GM23248 (cell line): ENCODE measurements at regions not wholly inside any gene's neighbourhood (a gene's known extent, or its start where the extent isn't known, plus 50 kb on each side); places are given as distances from the start of the nearest gene placed in this dataset.

Experiments used
- DNase-seq: peaks from one replicate; pipeline ENCODE4 v3.0.0-alpha.2; 2015
- H2AFZ ChIP-seq: fragments of 200-600 bp; sonication (generic); 2 replicates; pipeline ENCODE4 v1.6.1; 2016; ENCODE audit warnings: antibody characterized with exemption
- H3F3A ChIP-seq: fragments of 200-600 bp; sonication (generic); 2 replicates; pipeline ENCODE4 v1.6.1; 2016; ENCODE audit warnings: mild to moderate bottlenecking, antibody characterized with exemption, mixed run types; ENCODE audit not compliant: insufficient read depth
- H3K27ac ChIP-seq: fragments of 200-600 bp; sonication (generic); 2 replicates; pipeline ENCODE4 v1.5.1; 2016; ENCODE audit warnings: mild to moderate bottlenecking
- H3K27me3 ChIP-seq: fragments of 200-600 bp; sonication (generic); replicated peaks from 2 replicates; pipeline ENCODE4 v1.6.1; 2016; ENCODE audit warnings: mild to moderate bottlenecking; ENCODE audit not compliant: insufficient read depth
- H3K36me3 ChIP-seq: fragments of 200-600 bp; sonication (generic); 2 replicates; pipeline ENCODE4 v1.6.1; 2016; ENCODE audit warnings: low read depth, mild to moderate bottlenecking
- H3K4me1 ChIP-seq: fragments of 200-600 bp; sonication (generic); 2 replicates; pipeline ENCODE4 v1.6.1; 2016; ENCODE audit warnings: mild to moderate bottlenecking; ENCODE audit not compliant: insufficient read depth
- H3K4me2 ChIP-seq: fragments of 200-600 bp; sonication (generic); one replicate; pipeline ENCODE4 v1.6.1; 2016; ENCODE audit warnings: mild to moderate bottlenecking; ENCODE audit not compliant: unreplicated experiment
- H3K4me3 ChIP-seq: fragments of 200-600 bp; sonication (generic); 2 replicates; pipeline ENCODE4 v1.5.1; 2016; ENCODE audit warnings: mild to moderate bottlenecking
- H3K79me2 ChIP-seq: fragments of 200-600 bp; sonication (generic); 2 replicates; pipeline ENCODE4 v1.6.1; 2016; ENCODE audit warnings: mild to moderate bottlenecking; ENCODE audit not compliant: insufficient read depth
- H3K9ac ChIP-seq: fragments of 200-600 bp; sonication (generic); 2 replicates; pipeline ENCODE4 v1.6.1; 2016; ENCODE audit warnings: mild to moderate bottlenecking
- H3K9me2 ChIP-seq: fragments of 200-600 bp; sonication (generic); 2 replicates; pipeline ENCODE4 v1.6.1; 2016; ENCODE audit warnings: mixed run types, mild to moderate bottlenecking, moderate library complexity; ENCODE audit not compliant: insufficient read depth
- H3K9me3 ChIP-seq: fragments of 200-600 bp; sonication (generic); one replicate; pipeline ENCODE4 v1.6.1; 2017; ENCODE audit warnings: low read depth
- H4K20me1 ChIP-seq: fragments of 200-600 bp; sonication (generic); 2 replicates; pipeline ENCODE4 v1.6.0; 2016; ENCODE audit not compliant: insufficient read depth
- EZH2 ChIP-seq: fragments of 200-600 bp; sonication (generic); IDR thresholded peaks from 2 replicates; pipeline ENCODE4 v1.6.1; 2018; ENCODE audit warnings: antibody characterized with exemption, mild to moderate bottlenecking; ENCODE audit not compliant: insufficient read depth, poor library complexity, severe bottlenecking
- EZH2phosphoT487 ChIP-seq: fragments of 200-600 bp; sonication (generic); IDR thresholded peaks from 2 replicates; pipeline ENCODE4 v1.6.1; 2018; ENCODE audit warnings: antibody characterized with exemption, moderate library complexity, mild to moderate bottlenecking, low read depth; ENCODE audit not compliant: insufficient read depth
- WGBS, 2 experiments: methylation state at CpG; one replicate each; pipeline ENCODE4 v1.1.6; 2015 to 2017; ENCODE audit warnings: low lambda C conversion rate in 2 of 2, low coverage in 1 of 2; ENCODE audit errors: missing lambda C conversion rate in 2 of 2; 5-methylcytosine and 5-hydroxymethylcytosine counted together
- in situ Hi-C: fragments of 300-500 bp; cut with MboI; formaldehyde crosslinking; loops from 2 replicates; pipeline ENCODE4 v1.15.0; 2020

GRCh38 chr2:129760669-129761068 is 218.8 kb upstream of the RAB6C start:
- in situ Hi-C loops, result no loop called here

DNA sequence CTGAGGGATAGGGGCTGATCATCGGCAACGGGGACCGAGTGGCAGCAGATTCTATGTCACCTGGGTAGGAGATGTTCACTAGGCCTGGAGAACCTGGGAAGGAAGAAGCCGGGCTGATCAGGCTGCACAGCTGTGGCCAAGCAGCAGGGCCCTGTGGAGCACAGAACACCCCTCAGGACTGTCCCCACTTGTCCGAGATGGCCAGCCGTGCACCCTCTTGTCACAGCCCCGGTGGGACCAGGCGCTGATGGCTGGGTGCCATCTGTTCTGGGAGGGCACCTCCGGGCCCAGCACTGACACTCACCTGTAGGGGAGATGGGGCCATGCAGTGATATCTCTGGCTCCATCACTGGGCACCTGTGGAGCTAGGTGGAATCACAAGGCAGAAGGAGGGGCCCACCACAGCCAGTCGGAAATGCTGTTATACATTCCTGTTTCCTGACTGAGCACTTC is 217.9 kb upstream of the RAB6C start:
- Histone ChIP-seq H3F3A (no peaks in the 10 kb centered on the region), H3K9me3 (no peaks in the 10 kb centered on the region), H3K4me1 (peaks cover 9% of the 10 kb centered on the region; the same call in 1 of the 2 replicates), H3K9me2 (no peaks in the 10 kb centered on the region), H3K9ac (no peak overlapping the region), H3K36me3 (no peaks in the 10 kb centered on the region), H3K4me2 (no peak overlapping the region), H3K79me2 (no peaks in the 10 kb centered on the region), H3K27me3 (no peaks in the 10 kb centered on the region), H3K27ac (no peak overlapping the region), H4K20me1 (no peaks in the 10 kb centered on the region), H2AFZ (no peak overlapping the region), H3K4me3 (no peak overlapping the region)
- TF ChIP-seq EZH2 (no peak), EZH2phosphoT487 (no peak)
- DNase-seq, result no peak
- in situ Hi-C loops, result no loop called here
- 86 to 87% methylated on average over 10 of the region's 10 CpGs for WGBS, 2 experiments

More at GRCh38 chr2:129760669-129761068, 218.8 kb upstream of the RAB6C start:
- Histone ChIP-seq H3K36me3 (no peaks in the 10 kb centered on the region), H3K27me3 (no peaks in the 10 kb centered on the region), H3K9me3 (no peaks in the 10 kb centered on the region), H3K4me1 (0 out of 2 replicates have a peak, but pooled peaks cover under 1% of the 10 kb centered on the region), H3K4me3 (no peak overlapping the region), H3K9ac (no peak overlapping the region), H3F3A (no peaks in the 10 kb centered on the region), H3K4me2 (no peak overlapping the region), H2AFZ (no peak overlapping the region), H3K79me2 (no peaks in the 10 kb centered on the region), H3K9me2 (no peaks in the 10 kb centered on the region), H3K27ac (no peak overlapping the region), H4K20me1 (no peaks in the 10 kb centered on the region)
- no peak for DNase-seq
- TF ChIP-seq EZH2phosphoT487 (no peak), EZH2 (no peak)
- WGBS, 2 experiments, result 91% methylated on average over 7 of the region's 7 CpGs

DNA sequence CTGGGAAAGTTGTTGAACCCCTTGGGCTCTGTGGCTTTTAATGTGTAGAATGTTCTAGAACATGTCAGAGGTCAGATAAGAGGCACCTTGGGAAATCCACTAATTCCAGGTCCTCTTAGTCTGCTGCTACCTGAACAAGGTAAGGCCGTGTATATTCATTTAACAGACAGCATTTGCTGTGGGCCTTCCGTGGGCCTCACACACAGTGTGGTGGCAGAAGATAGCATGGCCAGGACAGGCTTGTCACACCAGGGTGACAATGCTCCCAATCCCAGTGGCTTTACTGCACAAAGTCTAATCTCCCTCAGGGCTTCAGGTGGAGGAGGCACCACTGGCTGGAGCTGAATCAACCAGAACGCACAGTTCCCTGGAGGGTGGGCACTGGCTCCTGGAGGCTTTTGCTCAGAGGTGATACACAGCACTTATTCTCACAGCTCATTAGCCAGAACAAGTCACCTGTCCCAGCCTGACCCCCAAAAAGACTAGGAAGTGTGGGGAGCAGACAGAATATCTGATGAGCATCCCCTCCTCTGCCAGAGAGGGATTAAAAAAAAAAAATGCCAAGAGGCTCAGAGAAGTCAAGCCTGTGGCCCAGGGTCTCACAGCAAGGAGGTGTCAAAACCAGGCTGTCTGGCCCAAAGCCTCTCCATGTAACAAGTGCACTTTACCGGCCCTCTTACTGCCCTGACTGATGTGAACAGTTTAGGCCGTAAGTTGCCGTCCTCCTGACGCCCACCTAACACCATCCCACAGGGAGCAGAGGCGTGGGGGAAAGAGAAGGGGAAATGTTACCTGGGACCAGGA is 216.9 kb upstream of the RAB6C start:
- Histone ChIP-seq H3K27me3 (no peaks in the 10 kb centered on the region), H3F3A (no peaks in the 10 kb centered on the region), H3K4me2 (no peak overlapping the region), H3K9me2 (no peaks in the 10 kb centered on the region), H3K79me2 (no peaks in the 10 kb centered on the region), H3K9ac (no peak overlapping the region), H2AFZ (no peak overlapping the region), H3K4me1 (peaks cover 10% of the 10 kb centered on the region; the same call in 1 of the 2 replicates), H3K27ac (no peak overlapping the region), H4K20me1 (no peaks in the 10 kb centered on the region), H3K4me3 (no peak overlapping the region), H3K36me3 (no peaks in the 10 kb centered on the region), H3K9me3 (no peaks in the 10 kb centered on the region)
- 78 to 82% methylated on average over 8 of the region's 8 CpGs for WGBS, 2 experiments
- in situ Hi-C loops, result no loop called here
- DNase-seq, result no peak
- TF ChIP-seq EZH2phosphoT487 (no peak), EZH2 (no peak)

DNA sequence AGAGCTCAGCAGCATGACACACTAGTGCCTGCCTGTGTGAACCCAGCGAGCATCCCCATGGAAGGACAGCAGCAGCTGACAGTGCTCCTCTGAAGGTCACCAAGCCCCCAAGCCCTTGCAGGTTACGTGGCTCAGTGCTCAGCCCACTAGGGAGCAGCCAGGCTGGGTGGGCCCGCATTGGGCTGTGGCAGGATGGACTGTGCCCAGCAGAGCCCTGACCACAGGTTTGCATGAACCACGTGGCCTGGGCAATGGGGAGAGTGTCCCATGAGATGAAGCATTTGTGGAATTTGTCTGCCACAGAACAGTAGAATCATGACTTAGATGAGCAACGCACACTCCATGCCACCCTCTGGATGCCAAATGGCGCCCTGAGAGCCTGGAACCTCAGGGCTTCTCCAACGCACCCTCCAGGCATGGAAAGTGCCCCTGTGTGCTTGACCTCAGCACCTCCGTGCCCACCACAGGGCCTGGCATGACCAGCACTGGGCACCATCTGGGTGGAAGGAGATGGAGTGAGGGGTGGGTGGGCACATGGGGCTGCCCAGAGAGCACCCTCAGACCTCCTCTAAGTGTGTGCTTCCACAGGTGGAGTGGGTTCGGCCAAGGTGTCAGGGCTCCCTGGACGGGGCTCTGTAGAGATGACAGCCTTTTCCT is 216.1 kb upstream of the RAB6C start:
- H3K4me2 ChIP-seq, result no peak overlapping the region
- no peak overlapping the region for H3K9ac ChIP-seq
- no peaks in the 10 kb centered on the region for H3K79me2 ChIP-seq
- no peaks in the 10 kb centered on the region for H3K9me2 ChIP-seq
- no peaks in the 10 kb centered on the region for H3F3A ChIP-seq
- peaks cover 10% of the 10 kb centered on the region; the same call in 1 of the 2 replicates for H3K4me1 ChIP-seq
- no peaks in the 10 kb centered on the region for H4K20me1 ChIP-seq
- no peaks in the 10 kb centered on the region for H3K9me3 ChIP-seq
- no peak overlapping the region for H3K27ac ChIP-seq
- no peaks in the 10 kb centered on the region for H3K36me3 ChIP-seq
- no peak overlapping the region for H2AFZ ChIP-seq
- TF ChIP-seq EZH2phosphoT487 (no peak), EZH2 (no peak)
- H3K27me3 ChIP-seq, result no peaks in the 10 kb centered on the region
- in situ Hi-C loops, result no loop called here
- WGBS, 2 experiments, result 82 to 86% methylated on average over 8 to 10 of the region's 10 CpGs
- DNase-seq, result no peak
- no peak overlapping the region for H3K4me3 ChIP-seq
